Type B pancreatic cell (in vitro differentiated cells): ENCODE measurements at regions not wholly inside any gene's neighbourhood (a gene's known extent, or its start where the extent isn't known, plus 50 kb on each side); places are given as distances from the start of the nearest gene placed in this dataset.

Experiments
- DNase-seq: peaks from one replicate; pipeline ENCODE4 v3.0.0; 2021; ENCODE audit warnings: mixed read lengths; ENCODE audit not compliant: unreplicated experiment; ENCODE audit errors: extremely low spot score
- H3K27ac Mint-ChIP-seq: 2 replicates; pipeline ENCODE4 v1.8.0; 2021; ENCODE audit warnings: mild to moderate bottlenecking, mixed read lengths
- H3K27me3 Mint-ChIP-seq: 2 replicates; pipeline ENCODE4 v1.8.0; 2021; ENCODE audit warnings: mixed read lengths
- H3K36me3 Mint-ChIP-seq: 2 replicates; pipeline ENCODE4 v1.8.0; 2021; ENCODE audit warnings: mixed read lengths
- H3K4me1 Mint-ChIP-seq: one replicate; pipeline ENCODE4 v1.8.0; 2021; ENCODE audit warnings: mixed read lengths; ENCODE audit not compliant: unreplicated experiment
- H3K4me3 Mint-ChIP-seq: 2 replicates; pipeline ENCODE4 v1.8.0; 2021; ENCODE audit warnings: mild to moderate bottlenecking, mixed read lengths
- H3K9me3 Mint-ChIP-seq: 2 replicates; pipeline ENCODE4 v1.8.0; 2021; ENCODE audit warnings: mixed read lengths
- TF ChIP-seq, protein P1 (sequence below): fragments of 200-600 bp; sonication (generic); conservative IDR thresholded peaks from 2 replicates; pipeline ENCODE4 v1.5.0; 2021; ENCODE audit warnings: antibody characterized with exemption, mild to moderate bottlenecking

GRCh38 chr6:119506631-119507174, 157.1 kb upstream of the MAN1A1 start:
- Mint-ChIP-seq H3K36me3 (no peaks in the 10 kb centered on the region), H3K27me3 (peaks cover 9% of the 10 kb centered on the region), H3K27ac (no peak overlapping the region), H3K9me3 (no peaks in the 10 kb centered on the region), H3K4me3 (no peak overlapping the region), H3K4me1 (no peaks in the 10 kb centered on the region)
- DNase-seq = no peak
- TF ChIP-seq, protein P1, sequence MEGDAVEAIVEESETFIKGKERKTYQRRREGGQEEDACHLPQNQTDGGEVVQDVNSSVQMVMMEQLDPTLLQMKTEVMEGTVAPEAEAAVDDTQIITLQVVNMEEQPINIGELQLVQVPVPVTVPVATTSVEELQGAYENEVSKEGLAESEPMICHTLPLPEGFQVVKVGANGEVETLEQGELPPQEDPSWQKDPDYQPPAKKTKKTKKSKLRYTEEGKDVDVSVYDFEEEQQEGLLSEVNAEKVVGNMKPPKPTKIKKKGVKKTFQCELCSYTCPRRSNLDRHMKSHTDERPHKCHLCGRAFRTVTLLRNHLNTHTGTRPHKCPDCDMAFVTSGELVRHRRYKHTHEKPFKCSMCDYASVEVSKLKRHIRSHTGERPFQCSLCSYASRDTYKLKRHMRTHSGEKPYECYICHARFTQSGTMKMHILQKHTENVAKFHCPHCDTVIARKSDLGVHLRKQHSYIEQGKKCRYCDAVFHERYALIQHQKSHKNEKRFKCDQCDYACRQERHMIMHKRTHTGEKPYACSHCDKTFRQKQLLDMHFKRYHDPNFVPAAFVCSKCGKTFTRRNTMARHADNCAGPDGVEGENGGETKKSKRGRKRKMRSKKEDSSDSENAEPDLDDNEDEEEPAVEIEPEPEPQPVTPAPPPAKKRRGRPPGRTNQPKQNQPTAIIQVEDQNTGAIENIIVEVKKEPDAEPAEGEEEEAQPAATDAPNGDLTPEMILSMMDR = no peak

- no peak for DNase-seq
- TF ChIP-seq, protein P1 = no peak
- no peak overlapping the region for H3K27ac Mint-ChIP-seq
- no peaks in the 10 kb centered on the region for H3K9me3 Mint-ChIP-seq
- H3K4me1 Mint-ChIP-seq = no peaks in the 10 kb centered on the region
- H3K27me3 Mint-ChIP-seq = peaks cover 2% of the 10 kb centered on the region
- no peak overlapping the region for H3K4me3 Mint-ChIP-seq
- no peaks in the 10 kb centered on the region for H3K36me3 Mint-ChIP-seq
Observed at GRCh38 chr6:119501798-119502483, 152.4 kb upstream of the MAN1A1 start.

- peaks cover 2% of the 10 kb centered on the region for H3K27me3 Mint-ChIP-seq
- no peak overlapping the region for H3K4me3 Mint-ChIP-seq
- H3K9me3 Mint-ChIP-seq = peaks cover 3% of the 10 kb centered on the region
- DNase-seq = no peak
- H3K36me3 Mint-ChIP-seq = no peaks in the 10 kb centered on the region
- peaks cover 6% of the 10 kb centered on the region for H3K4me1 Mint-ChIP-seq
- TF ChIP-seq, protein P1 = no peak
- H3K27ac Mint-ChIP-seq = no peak overlapping the region
Observed at GRCh38 chr6:119499797-119500196, 150.2 kb upstream of the MAN1A1 start.

DNA sequence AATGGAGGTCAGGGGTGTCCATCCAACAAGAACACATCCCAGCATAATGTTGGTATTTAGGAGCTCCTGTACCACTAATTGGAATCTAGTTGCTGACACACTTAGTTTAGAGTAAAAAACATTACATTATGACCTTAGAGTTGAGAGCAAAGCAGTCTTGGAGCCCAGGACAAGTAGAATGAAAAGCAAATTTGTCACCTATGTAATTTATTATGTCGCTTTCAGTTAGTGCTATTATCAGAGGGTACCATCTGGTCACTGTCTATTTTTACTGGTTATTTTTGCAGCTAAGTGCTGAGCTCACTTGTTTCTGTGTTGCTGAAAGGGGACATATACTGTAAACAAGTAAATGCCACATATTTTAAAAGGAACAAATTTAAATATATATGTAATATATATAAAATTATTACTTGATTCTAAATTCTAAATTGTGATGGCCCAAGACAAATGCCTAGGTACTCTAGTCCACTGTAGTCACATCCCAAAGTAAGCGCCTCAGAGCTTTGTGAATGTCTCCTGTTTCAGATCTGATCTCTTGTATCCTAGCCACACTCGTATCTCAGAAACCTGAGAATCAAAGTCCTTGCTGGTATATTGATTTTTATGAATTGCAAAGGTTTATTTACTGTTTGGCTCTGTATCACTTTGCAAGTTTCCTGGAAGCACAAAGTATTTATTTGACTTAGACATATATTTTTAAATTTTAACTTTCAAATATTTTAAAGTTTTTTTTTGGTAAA, 148.6 kb upstream of the MAN1A1 start:
- Mint-ChIP-seq H3K9me3 (peaks cover 3% of the 10 kb centered on the region), H3K4me1 (peaks cover 18% of the 10 kb centered on the region), H3K36me3 (no peaks in the 10 kb centered on the region), H3K4me3 (no peak overlapping the region), H3K27ac (no peak overlapping the region), H3K27me3 (no peaks in the 10 kb centered on the region)
- TF ChIP-seq, protein P1 = no peak
- DNase-seq = no peak

DNA sequence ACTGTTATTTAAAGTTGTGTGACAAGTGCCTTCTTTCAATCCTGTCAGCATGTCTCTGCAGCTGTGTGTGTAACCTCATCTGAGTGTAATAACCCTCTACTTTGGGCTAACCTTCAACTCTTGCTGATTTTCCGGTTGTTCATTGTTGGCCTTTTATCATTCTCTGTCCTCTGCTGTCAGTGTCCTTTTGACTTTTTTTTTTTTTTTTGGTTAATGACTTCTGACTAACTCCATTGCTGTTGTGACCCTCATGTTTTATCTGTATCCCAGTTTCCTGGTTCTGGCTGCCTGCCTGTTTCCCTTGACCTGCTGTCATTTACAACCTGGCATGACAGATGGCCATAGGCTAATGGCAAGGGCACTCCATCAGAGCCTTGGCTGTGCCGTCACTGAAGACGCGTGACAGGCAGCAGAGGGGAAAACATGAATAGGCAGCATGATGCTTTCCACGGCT, 145.7 kb upstream of the MAN1A1 start:
- Mint-ChIP-seq H3K4me3 (peak overlapping the region; percentile 26), H3K36me3 (no peaks in the 10 kb centered on the region), H3K9me3 (peaks cover 9% of the 10 kb centered on the region), H3K4me1 (peaks cover 18% of the 10 kb centered on the region), H3K27me3 (peaks cover 8% of the 10 kb centered on the region), H3K27ac (peak overlapping the region; percentile 76)
- DNase-seq = no peak
- TF ChIP-seq, protein P1 = no peak
